GM23338 (cell line): ENCODE measurements at regions not wholly inside any gene's neighbourhood (a gene's known extent, or its start where the extent isn't known, plus 50 kb on each side); places are given as distances from the start of the nearest gene placed in this dataset.

Experiments
- CREB1 ChIP-seq: fragments of 250-450 bp; sonication (Bioruptor Pico); IDR thresholded peaks from 2 replicates; pipeline ENCODE4 v1.5.0; 2020; ENCODE audit warnings: low read depth, mild to moderate bottlenecking, moderate library complexity
- EZH2 ChIP-seq: fragments of 200-600 bp; sonication (generic); IDR thresholded peaks from one replicate; pipeline ENCODE4 v1.8.0; 2017; ENCODE audit warnings: antibody characterized with exemption, mild to moderate bottlenecking, low read depth; ENCODE audit not compliant: unreplicated experiment
- EZH2phosphoT487 ChIP-seq: fragments of 200-600 bp; sonication (generic); IDR thresholded peaks from one replicate; pipeline ENCODE4 v1.8.1; 2018; ENCODE audit warnings: antibody characterized with exemption; ENCODE audit not compliant: unreplicated experiment
- JUNB ChIP-seq: IDR thresholded peaks from one replicate; pipeline ENCODE4 v1.6.1; 2016; ENCODE audit warnings: antibody characterized with exemption; ENCODE audit not compliant: unreplicated experiment
- POLR2AphosphoS5 ChIP-seq: IDR thresholded peaks from 2 replicates; pipeline ENCODE4 v1.6.1; 2016; ENCODE audit warnings: antibody characterized with exemption, low read depth
- STAT1 ChIP-seq: IDR thresholded peaks from one replicate; pipeline ENCODE4 v1.6.1; 2016; ENCODE audit warnings: antibody characterized with exemption; ENCODE audit not compliant: unreplicated experiment
- ZNF331 ChIP-seq: fragments of 250-450 bp; sonication (Bioruptor Pico); IDR thresholded peaks from 2 replicates; pipeline ENCODE4 v1.5.0; 2020; ENCODE audit warnings: low read depth, mild to moderate bottlenecking, moderate library complexity
- TF ChIP-seq, protein P1 (sequence below), 2 experiments: fragments of 200-600 bp in 1 of 2; sonication (generic) in 1 of 2; conservative IDR thresholded peaks; 2 replicates each; pipeline versions ENCODE4 v1.5.1 to v1.6.1; 2016 to 2017; ENCODE audit warnings: antibody characterized with exemption in 2 of 2, low read depth in 2 of 2, mild to moderate bottlenecking in 2 of 2, moderate library complexity in 1 of 2
- TF ChIP-seq, protein P2 (sequence below): IDR thresholded peaks from one replicate; pipeline ENCODE4 v1.6.1; 2018; ENCODE audit warnings: antibody characterized with exemption; ENCODE audit not compliant: unreplicated experiment
- TF ChIP-seq, protein P3 (sequence below): IDR thresholded peaks from 2 replicates; pipeline ENCODE4 v1.6.1; 2016; ENCODE audit warnings: antibody characterized with exemption

DNA sequence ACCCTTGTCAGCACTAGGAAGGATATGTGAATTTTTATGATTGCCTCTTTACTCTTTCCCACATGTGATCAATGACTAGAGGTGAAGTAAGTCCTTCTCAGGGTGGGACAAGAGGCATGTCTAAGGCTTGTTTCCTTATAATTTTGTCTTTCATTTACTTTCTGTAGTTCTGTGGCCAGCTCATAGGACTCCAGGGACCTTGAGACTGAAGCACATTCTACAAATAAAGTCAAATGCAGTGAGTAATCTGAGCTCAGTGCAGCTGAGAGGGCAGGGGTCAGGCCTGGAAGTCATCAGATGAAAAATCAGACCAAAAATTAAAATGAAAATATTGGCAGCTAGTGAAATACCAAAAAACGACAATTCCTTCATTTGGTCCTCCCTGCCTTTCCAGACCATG lies 424.7 kb upstream of the THBS1 start:
- TF ChIP-seq, protein P1, sequence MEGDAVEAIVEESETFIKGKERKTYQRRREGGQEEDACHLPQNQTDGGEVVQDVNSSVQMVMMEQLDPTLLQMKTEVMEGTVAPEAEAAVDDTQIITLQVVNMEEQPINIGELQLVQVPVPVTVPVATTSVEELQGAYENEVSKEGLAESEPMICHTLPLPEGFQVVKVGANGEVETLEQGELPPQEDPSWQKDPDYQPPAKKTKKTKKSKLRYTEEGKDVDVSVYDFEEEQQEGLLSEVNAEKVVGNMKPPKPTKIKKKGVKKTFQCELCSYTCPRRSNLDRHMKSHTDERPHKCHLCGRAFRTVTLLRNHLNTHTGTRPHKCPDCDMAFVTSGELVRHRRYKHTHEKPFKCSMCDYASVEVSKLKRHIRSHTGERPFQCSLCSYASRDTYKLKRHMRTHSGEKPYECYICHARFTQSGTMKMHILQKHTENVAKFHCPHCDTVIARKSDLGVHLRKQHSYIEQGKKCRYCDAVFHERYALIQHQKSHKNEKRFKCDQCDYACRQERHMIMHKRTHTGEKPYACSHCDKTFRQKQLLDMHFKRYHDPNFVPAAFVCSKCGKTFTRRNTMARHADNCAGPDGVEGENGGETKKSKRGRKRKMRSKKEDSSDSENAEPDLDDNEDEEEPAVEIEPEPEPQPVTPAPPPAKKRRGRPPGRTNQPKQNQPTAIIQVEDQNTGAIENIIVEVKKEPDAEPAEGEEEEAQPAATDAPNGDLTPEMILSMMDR (conservative IDR thresholded peaks at IDR 0.05; ENCODE audit: low read depth in 2 of 2), result no peak
- TF ChIP-seq, protein P2, sequence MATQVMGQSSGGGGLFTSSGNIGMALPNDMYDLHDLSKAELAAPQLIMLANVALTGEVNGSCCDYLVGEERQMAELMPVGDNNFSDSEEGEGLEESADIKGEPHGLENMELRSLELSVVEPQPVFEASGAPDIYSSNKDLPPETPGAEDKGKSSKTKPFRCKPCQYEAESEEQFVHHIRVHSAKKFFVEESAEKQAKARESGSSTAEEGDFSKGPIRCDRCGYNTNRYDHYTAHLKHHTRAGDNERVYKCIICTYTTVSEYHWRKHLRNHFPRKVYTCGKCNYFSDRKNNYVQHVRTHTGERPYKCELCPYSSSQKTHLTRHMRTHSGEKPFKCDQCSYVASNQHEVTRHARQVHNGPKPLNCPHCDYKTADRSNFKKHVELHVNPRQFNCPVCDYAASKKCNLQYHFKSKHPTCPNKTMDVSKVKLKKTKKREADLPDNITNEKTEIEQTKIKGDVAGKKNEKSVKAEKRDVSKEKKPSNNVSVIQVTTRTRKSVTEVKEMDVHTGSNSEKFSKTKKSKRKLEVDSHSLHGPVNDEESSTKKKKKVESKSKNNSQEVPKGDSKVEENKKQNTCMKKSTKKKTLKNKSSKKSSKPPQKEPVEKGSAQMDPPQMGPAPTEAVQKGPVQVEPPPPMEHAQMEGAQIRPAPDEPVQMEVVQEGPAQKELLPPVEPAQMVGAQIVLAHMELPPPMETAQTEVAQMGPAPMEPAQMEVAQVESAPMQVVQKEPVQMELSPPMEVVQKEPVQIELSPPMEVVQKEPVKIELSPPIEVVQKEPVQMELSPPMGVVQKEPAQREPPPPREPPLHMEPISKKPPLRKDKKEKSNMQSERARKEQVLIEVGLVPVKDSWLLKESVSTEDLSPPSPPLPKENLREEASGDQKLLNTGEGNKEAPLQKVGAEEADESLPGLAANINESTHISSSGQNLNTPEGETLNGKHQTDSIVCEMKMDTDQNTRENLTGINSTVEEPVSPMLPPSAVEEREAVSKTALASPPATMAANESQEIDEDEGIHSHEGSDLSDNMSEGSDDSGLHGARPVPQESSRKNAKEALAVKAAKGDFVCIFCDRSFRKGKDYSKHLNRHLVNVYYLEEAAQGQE, result no peak
- TF ChIP-seq CREB1 (CRISPR knock-in tag) (no peak), POLR2AphosphoS5 (no peak), EZH2phosphoT487 (no peak), EZH2 (no peak), ZNF331 (no peak), STAT1 (no peak), JUNB (no peak)
- TF ChIP-seq, protein P3, sequence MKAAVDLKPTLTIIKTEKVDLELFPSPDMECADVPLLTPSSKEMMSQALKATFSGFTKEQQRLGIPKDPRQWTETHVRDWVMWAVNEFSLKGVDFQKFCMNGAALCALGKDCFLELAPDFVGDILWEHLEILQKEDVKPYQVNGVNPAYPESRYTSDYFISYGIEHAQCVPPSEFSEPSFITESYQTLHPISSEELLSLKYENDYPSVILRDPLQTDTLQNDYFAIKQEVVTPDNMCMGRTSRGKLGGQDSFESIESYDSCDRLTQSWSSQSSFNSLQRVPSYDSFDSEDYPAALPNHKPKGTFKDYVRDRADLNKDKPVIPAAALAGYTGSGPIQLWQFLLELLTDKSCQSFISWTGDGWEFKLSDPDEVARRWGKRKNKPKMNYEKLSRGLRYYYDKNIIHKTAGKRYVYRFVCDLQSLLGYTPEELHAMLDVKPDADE, result no peak
